T47D (cell line): ENCODE measurements at regions not wholly inside any gene's neighbourhood (a gene's known extent, or its start where the extent isn't known, plus 50 kb on each side); places are given as distances from the start of the nearest gene placed in this dataset.

Experiments
- DNase-seq, 2 experiments: peaks; one replicate each; pipeline versions ENCODE4 v3.0.0 to v3.0.0-alpha.2; 2011 to 2012; ENCODE audit warnings: low read depth in 1 of 2, low spot score in 1 of 2
- JUND ChIP-seq: IDR thresholded peaks from 2 replicates; pipeline ENCODE4 v1.6.1; 2012; ENCODE audit warnings: low read depth
- in situ Hi-C: cut with HindIII; loops from 2 replicates; pipeline ENCODE4 v1.10.0; 2016; ENCODE audit warnings: low sequenced_read_pairs, low pct_unique_long_range_greater_than_20kb

DNA sequence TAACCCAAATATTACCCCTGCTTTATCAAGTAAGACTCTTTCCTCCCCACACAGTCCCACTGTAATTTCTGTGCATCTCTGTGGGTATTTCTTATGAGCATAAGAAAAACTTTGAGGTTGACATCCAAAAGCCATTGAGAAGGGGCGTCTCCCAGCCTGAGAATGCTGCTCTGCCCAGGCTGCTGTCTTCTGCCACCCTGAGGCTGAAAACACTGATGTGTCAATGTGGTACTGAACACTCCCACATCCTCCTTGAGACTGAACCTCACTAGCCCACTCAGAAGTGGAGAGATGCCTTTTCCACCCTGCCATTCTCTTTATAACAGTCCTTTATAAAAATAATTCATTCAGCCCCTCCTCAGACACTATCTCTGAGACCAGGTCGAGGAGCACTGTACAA, 120.8 kb downstream of the SMIM20 start:
- TF ChIP-seq JUND: no peak
- in situ Hi-C loops: no loop called here
- no peak for DNase-seq

DNA sequence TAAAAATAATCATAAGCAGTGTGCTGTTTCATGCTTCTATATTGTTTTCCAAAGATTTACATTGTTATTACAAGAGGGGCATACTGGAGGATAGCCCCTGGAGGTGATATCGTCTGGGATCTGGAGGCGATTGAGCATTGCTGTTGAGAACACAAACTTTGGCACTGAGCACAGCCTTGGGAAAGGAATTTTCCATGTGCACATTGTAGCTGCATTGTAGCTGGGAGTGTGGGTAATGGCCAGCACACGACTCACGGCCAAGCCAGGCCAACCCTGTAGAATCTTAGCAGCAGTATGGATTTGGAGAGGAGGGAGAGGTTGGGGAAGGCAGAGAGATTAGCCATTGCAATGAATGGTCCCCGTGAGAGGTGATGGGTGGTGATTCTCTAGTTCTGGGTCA, 121.9 kb downstream of the SMIM20 start:
- TF ChIP-seq JUND: no peak
- no peak for DNase-seq
- in situ Hi-C loops: no loop called here

DNA sequence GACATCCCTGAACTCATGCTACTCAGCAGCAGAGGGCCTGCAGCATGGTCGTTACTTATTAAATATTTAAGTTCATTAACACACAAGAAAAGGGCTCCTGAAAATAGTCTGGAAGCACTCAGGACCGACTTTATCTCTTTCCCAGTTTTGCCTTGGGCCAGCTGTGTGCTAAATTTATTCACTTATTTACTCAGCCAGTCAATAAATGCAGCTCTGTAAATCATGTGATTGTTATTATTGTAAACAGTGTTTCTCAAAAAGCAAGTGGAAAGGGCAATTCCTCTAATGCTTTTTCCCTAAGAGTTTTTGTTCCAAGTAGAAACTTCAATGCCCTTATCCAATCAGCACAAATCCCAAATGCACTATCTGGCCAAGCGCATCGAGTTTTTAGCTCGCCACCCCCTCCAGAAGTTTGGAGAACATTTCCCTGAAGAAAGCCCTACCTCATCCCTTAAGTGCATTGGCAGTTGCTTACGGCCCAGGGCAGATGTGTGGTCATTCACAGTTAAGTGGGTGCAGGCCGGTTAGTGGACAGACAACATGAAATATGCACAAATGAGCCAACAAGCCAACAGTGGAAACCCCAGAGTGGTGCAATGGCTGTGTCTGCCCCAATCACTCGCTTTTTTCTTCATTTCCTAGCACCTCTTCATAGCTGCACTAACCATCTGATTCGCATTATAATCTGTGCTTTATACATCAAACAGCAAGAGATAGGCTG, 125.8 kb downstream of the SMIM20 start:
- no peak for TF ChIP-seq JUND
- in situ Hi-C loops: no loop called here

DNA sequence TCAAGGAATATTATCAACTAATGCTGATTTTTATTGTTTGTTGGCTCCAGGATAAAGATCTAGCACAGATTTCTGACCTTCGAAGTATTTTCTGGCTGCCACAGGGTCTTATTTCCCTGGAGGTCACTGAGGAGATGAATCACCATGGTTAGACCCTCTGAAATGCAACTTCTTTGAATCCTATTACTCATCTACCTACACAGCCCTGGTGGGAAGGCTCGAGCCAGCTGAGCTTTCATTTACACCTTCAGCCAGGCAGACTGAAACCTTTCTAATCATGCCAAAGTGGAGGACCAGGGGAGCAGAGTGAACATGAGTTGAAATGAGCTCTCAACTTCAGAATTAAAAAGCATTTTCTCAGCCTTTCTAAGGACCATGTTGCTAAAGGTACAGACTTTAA, 130.5 kb downstream of the SMIM20 start:
- TF ChIP-seq JUND: no peak

More for the DNA sequence above, 125.8 kb downstream of the SMIM20 start:
- DNase-seq: no peak

DNA sequence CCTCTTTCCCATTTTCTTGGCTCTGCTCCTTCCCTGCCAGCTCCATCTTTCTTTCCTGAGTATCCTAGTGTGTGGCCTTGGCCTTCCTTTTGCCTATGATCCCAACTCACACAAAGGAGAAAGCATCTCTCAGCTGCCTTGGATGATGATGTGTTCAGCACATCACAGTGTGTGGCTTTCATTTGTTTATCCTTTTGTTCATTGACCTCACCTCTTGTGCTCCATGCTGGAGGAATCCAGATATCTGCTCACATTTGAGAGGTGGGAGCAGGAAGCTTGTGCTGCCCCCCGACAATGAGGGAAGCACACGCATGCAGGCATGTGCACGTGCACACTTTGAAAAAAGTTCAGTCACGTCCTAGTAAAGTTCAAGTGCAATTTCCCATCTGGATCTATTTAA, 131.0 kb downstream of the SMIM20 start:
- no peak for TF ChIP-seq JUND
- in situ Hi-C loops: no loop called here
- no peak for DNase-seq

More for the DNA sequence above, 130.5 kb downstream of the SMIM20 start:
- no peak for DNase-seq
- in situ Hi-C loops: no loop called here

DNA sequence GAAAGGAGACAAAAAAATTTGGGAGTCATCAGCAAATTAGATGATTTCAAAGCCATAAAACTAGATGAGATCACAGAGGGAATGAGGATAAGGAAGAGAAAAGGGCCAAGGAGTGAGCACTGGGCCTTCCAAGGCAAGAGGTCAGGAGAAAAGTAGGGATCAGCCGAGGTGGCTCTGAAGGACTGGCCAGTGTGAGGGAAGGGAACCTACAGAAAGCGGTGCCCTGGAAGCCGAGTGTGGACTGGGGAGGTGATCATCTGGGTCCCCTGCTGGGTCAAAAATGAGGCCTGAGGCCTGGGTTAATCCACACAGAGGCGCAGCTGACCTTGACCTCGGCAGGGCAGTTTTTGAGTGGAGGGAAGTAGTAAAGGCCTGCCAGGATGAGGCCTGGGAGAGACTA, 133.8 kb downstream of the SMIM20 start:
- in situ Hi-C loops: no loop called here
- TF ChIP-seq JUND: no peak
- DNase-seq: no peak

DNA sequence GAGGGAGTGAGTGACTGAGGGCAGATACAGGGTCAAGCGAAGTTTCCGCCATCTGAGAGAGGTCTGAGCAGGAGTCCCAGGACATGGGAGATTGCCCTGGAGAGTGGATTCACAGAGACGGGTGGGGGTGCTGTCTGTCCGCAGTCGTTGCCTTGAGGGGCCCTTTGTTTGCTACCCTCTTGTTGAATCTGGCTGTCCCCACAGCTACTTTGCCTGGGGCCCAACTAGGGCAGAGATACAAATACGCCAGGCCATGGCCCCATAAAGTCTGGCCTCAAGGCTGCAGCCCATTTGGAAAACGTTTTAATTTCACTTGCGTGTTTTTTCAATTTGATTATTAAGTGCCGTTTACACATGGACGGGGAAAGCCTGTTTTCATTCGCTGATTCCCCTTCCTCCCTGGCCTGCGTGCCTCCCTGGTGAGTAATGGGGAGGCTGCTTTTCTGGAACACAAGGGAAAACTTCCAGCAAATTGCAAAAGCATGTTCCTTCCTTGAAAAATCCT, 134.4 kb downstream of the SMIM20 start:
- in situ Hi-C loops: no loop called here
- TF ChIP-seq JUND: no peak
- no peak for DNase-seq

DNA sequence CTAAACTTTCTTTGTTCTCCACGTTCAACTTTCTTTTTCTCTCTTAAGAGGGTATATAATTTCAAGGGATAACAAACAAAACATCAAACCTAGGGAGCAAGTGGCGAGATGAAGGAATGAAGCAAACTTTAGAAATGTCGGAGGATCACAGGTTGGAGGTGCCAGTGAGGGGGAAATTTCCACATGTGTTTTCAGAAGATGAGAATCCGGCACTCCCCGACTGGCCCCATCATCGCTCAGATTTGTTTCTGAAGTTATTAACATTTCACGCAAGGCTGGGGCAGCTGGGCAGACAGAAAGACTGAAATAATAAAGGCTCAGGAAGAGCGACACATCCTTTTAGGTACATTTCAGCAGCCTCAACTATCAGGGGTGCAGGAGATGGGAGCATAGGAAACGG, 134.9 kb downstream of the SMIM20 start:
- no peak for TF ChIP-seq JUND
- DNase-seq: no peak
- in situ Hi-C loops: no loop called here

DNA sequence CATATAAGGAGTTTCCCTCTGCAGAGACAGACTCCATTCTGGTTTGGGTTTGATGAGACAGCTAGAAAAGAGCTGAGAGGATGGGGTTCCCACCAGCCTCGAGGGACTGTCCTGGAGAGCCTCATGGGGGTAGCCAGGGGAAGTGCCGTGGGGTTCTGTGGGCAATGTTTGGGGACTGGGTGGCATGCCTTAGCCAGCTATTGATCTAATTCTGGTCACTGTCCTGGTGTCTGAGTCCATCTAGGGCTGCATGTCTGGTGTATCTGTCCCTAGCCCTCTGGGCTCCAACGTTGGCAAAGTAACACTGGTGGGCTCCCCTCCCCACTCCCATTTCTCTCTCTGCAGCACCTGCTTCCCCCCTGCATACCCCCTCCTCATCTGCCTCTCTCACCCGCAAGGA, 135.4 kb downstream of the SMIM20 start:
- no peak for DNase-seq
- TF ChIP-seq JUND: no peak
- in situ Hi-C loops: no loop called here

DNA sequence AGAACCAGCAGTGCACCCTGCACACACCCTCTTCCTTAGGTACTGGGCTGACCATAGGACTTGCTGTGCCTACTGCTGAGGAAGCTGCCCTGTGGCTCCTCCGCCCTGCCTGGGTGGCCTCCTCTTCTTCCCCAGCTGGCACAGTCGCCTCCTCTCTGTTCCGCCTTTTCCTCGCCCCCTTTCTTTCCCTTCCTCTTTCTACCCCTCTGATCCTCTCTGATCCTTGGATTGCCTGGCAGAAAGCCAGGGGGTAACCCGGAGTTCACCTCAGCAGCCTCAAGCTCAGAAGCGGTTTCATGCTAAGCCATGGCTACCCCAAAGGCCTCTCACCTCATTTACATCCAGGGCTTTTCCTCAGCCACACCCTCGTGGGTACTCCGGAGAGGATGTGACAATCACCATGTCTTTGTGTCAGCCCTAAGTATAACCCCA, 136.2 kb downstream of the SMIM20 start:
- no peak for DNase-seq
- TF ChIP-seq JUND: no peak
- in situ Hi-C loops: no loop called here

DNA sequence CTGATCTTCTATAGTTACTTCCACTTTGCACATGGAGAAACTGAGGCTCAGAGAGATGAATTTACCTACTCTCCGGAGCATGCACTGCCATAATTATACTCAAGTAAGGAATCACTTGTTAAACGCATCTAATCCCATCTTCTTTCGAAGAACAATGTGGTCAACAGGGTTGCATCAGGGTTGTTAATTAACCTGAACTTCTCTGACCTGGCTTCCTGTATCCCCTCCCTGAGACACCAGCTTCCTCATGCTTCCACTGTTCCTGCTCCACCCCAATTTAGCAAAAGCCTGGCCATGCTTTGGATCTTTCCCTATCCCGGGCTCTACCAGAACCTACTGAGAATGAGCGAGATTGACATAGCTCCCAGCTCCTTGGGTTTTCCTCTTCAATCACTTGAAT, 136.7 kb downstream of the SMIM20 start:
- in situ Hi-C loops: no loop called here

DNA sequence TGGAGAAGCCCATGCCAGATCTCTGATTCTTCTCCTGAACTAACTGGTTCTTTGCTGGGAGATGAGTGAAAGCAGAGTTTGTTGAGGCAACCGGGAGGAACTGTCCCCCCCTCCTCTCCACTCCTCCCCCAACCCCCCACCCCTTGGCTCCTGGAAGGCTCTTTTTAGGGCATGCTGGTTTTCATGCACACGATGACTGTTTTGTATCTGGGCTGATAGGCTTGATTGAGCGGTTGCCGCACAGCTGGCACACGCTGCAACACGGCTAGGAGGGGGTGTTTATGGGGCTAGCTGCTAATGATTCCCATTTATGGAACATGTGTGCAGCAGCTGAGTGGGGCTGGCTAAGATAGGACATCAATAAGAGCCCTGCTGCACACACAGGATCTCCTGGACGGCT, 137.2 kb downstream of the SMIM20 start:
- in situ Hi-C loops: no loop called here
- DNase-seq: no peak
- no peak for TF ChIP-seq JUND

More for the DNA sequence above, 136.7 kb downstream of the SMIM20 start:
- TF ChIP-seq JUND: no peak
- no peak for DNase-seq

DNA sequence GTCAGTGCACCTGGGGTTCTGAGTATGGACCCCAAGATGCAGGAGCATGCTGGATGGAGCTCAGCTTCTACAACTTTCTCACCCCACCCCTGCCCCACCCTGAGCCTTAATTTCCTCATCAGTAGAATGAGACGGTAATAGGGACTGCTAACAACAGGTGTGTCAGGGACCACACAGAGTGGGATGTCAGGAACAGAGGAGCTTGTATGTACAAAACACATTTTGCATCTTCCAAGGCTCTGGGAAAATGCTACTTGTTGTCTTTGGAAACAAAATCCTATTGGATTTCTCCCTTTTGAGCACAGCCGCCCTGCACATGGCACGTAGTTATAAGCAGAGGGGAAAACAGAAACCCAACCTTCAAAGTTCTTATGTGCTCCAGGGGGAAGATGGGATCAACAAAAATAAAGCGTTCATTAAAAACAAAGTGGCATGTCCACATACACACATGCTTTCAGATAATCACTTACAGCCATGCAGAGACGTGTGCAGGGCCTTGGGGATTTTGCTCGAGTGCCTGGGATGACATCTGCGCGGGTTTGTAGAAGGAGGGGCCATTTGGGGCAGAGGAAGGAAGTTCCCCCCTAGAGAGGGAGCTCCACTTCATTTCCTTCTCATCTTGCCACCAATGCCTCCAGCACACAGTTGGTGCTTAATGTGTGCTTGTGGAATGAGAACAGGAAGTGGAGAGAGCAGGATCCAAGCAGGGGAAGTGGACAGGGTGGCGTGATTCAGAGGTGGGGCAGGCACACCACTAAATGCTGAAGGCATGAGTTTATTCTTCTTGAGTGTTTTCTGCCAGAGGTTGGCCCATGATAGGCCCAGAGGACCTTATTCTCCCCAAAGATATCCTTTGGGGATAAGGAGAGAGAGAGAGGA, 138.9 kb downstream of the SMIM20 start:
- in situ Hi-C loops: no loop called here
- no peak for DNase-seq
- no peak for TF ChIP-seq JUND
